Heart left ventricle (tissue), 16 donors: ENCODE measurements at regions not wholly inside any gene's neighbourhood (a gene's known extent, or its start where the extent isn't known, plus 50 kb on each side); places are given as distances from the start of the nearest gene placed in this dataset.

Experiments
- ATAC-seq, 4 donors: fragments of 200-7000 bp; cut with Tn5 transposase; one replicate each; pipeline ENCODE4 v1.9.1; 2020 to 2022; ENCODE audit warnings: moderate library complexity in 4 of 4, mild to moderate bottlenecking in 3 of 4, moderate number of reproducible peaks in 1 of 4
- DNase-seq, 5 donors: peaks; one replicate each; pipeline ENCODE4 v3.0.0-alpha.2; 2020
- H3K27ac ChIP-seq, 12 donors: fragments of 200-600 bp; sonication (generic) in 4 of 12; one replicate each; pipeline versions ENCODE4 v1.5.0 to v1.8.0; 2016 to 2022; ENCODE audit warnings: mild to moderate bottlenecking in 2 of 12
- H3K27me3 ChIP-seq, 9 donors: fragments of 200-600 bp; sonication (generic) in 2 of 9; one replicate each; pipeline versions ENCODE4 v1.5.1 to v1.8.0; 2016 to 2022; ENCODE audit warnings: mild to moderate bottlenecking in 3 of 9
- H3K36me3 ChIP-seq, 9 donors: fragments of 200-600 bp; sonication (generic) in 2 of 9; one replicate each; pipeline versions ENCODE4 v1.5.0 to v1.8.0; 2018 to 2022; ENCODE audit warnings: mild to moderate bottlenecking in 2 of 9
- H3K4me1 ChIP-seq, 12 donors: fragments of 200-600 bp; sonication (generic) in 4 of 12; one replicate each; pipeline versions ENCODE4 v1.5.0 to v1.8.0; 2016 to 2022; ENCODE audit warnings: mild to moderate bottlenecking in 3 of 12
- H3K4me3 ChIP-seq, 12 donors: fragments of 200-600 bp; sonication (generic) in 4 of 12; one replicate each; pipeline versions ENCODE4 v1.5.0 to v1.8.0; 2017 to 2022; ENCODE audit warnings: mild to moderate bottlenecking in 9 of 12, moderate library complexity in 4 of 12
- H3K9me3 ChIP-seq, 12 donors: fragments of 200-600 bp; sonication (generic) in 4 of 12; one replicate each; pipeline versions ENCODE4 v1.5.0 to v1.8.0; 2016 to 2022; ENCODE audit warnings: mild to moderate bottlenecking in 1 of 12
- CTCF ChIP-seq, 12 donors: fragments of 200-600 bp; sonication (generic) in 4 of 12; IDR thresholded peaks; one replicate each; pipeline versions ENCODE4 v1.5.0 to v1.8.0; 2018 to 2022; ENCODE audit warnings: antibody characterized with exemption in 12 of 12, mild to moderate bottlenecking in 5 of 12
- POLR2A ChIP-seq, 2 donors: fragments of 450-650 bp; IDR thresholded peaks; one replicate each; pipeline ENCODE4 v1.6.1; 2017; ENCODE audit warnings: antibody characterized with exemption in 2 of 2, mild to moderate bottlenecking in 2 of 2, moderate library complexity in 2 of 2
- WGBS, 4 donors: extraction: QIAGEN DNeasy Blood & Tissue Kit in 2 of 4; methylation state at CpG; one replicate each; pipeline versions ENCODE4 v1.1.5 to v1.1.7; 2013 to 2018; 5-methylcytosine and 5-hydroxymethylcytosine counted together
- intact Hi-C, 10 donors: fragments of 100-400 bp; cut with DNase I; formaldehyde crosslinking; loops; one replicate each; pipeline versions ENCODE4 v1.11.1 to v1.14.2; 2022
- donor health status: ischemic (EF 13 %, LVEDD 7.1; RV severe dilation, severe dysfunction).
- donor health status: healthy with polysubstance abuse.
- donor health status: DM: no; HTN: yes; CAD: no.
- donor health status: DM: no; HTN: no; CAD: no.
- donor health status: ischemic (EF 25% LVEDD 6.9; RV normal size, moderate dysfunction).
- donor health status: ischemic (EF 25% LVEDD 5.7; RV mildly dilated, moderate dysfunction).
- donor health status: healthy.
- donor health status: DM: yes; HTN: yes; CAD: no.
- donor health status: ischemic (EF 35%, LVEDD 5.7; RV mildly dilated, moderate dysfunction).
- donor health status: nonischemic (EF 11% LVEDD 7.7; RV severe dilation, severe dysfunction).
- donor health status: DM: yes; HTN: yes; CAD: no.
- donor health status: PGD.
- donor health status: ischemic (EF 29% LVEDD 5.4; RV normal size, mild dysfunction).
- donor health status: nonischemic (EF 23%, LVEDD 6.1; RV moderate dilation, normal function).

- intact Hi-C loops = no loop called here
- Histone ChIP-seq H3K27me3 (no peaks in the 10 kb centered on the region), H3K36me3 (no peaks in the 10 kb centered on the region), H3K4me3 (no peak overlapping the region), H3K27ac (no peak overlapping the region), H3K4me1 (no peaks in the 10 kb centered on the region), H3K9me3 (no peaks in the 10 kb centered on the region)
- no peak for TF ChIP-seq CTCF (IDR thresholded peaks at IDR 0.05)
- TF ChIP-seq POLR2A (IDR thresholded peaks at IDR 0.05) = no peak
- no peak for ATAC-seq
- no peak for DNase-seq
Measured at GRCh38 chr13:64488731-64489130, 2741.4 kb downstream of the PCDH9 start.

GRCh38 chr13:64482373-64482772 is 2747.8 kb downstream of the PCDH9 start:
- ATAC-seq (no peak), DNase-seq (no peak)
- no peaks in the 10 kb centered on the region for H3K4me1 ChIP-seq
- no peak overlapping the region for H3K27ac ChIP-seq
- H3K27me3 ChIP-seq = no peaks in the 10 kb centered on the region
- no peaks in the 10 kb centered on the region for H3K9me3 ChIP-seq
- intact Hi-C loops = no loop called here
- no peak overlapping the region for H3K4me3 ChIP-seq
- 83 to 92% (median 89%) methylated on average over 3 of the region's 3 CpGs for WGBS, 4 donors
- no peaks in the 10 kb centered on the region for H3K36me3 ChIP-seq
- TF ChIP-seq POLR2A (IDR thresholded peaks at IDR 0.05) = no peak
- no peak for TF ChIP-seq CTCF (IDR thresholded peaks at IDR 0.05)

GRCh38 chr13:64480672-64481071 is 2749.5 kb downstream of the PCDH9 start:
- ATAC-seq (no peak), DNase-seq (no peak)
- Histone ChIP-seq H3K27me3 (no peaks in the 10 kb centered on the region), H3K9me3 (peaks cover 0 to 4% (median 0%) of the 10 kb centered on the region in 12 donors), H3K4me3 (no peak overlapping the region), H3K36me3 (no peaks in the 10 kb centered on the region), H3K27ac (no peak overlapping the region), H3K4me1 (no peaks in the 10 kb centered on the region)
- WGBS, 4 donors = 5 to 10% (median 8%) methylated on average over 1 of the region's 1 CpG
- no peak for TF ChIP-seq CTCF (IDR thresholded peaks at IDR 0.05)
- no peak for TF ChIP-seq POLR2A (IDR thresholded peaks at IDR 0.05)
- intact Hi-C loops = no loop called here

- no peaks in the 10 kb centered on the region for H3K4me1 ChIP-seq
- WGBS, 4 donors = 71 to 91% (median 84%) methylated on average over 1 of the region's 1 CpG
Measured at GRCh38 chr13:64480211-64480610, 2749.9 kb downstream of the PCDH9 start.

More at GRCh38 chr13:64480211-64480610, 2749.9 kb downstream of the PCDH9 start:
- H3K36me3 ChIP-seq = no peaks in the 10 kb centered on the region
- DNase-seq = no peak
- H3K9me3 ChIP-seq = peaks cover 0 to 4% (median 0%) of the 10 kb centered on the region in 12 donors
- H3K27ac ChIP-seq = no peak overlapping the region
- no peak overlapping the region for H3K4me3 ChIP-seq
- intact Hi-C loops = no loop called here
- no peak for TF ChIP-seq POLR2A (IDR thresholded peaks at IDR 0.05)
- TF ChIP-seq CTCF (IDR thresholded peaks at IDR 0.05) = no peak
- no peak for ATAC-seq
- no peaks in the 10 kb centered on the region for H3K27me3 ChIP-seq
